ENCODE measurements at regions not wholly inside any gene's neighbourhood (a gene's known extent, or its start where the extent isn't known, plus 50 kb on each side); places are given as distances from the start of the nearest gene placed in this dataset.

DNA sequence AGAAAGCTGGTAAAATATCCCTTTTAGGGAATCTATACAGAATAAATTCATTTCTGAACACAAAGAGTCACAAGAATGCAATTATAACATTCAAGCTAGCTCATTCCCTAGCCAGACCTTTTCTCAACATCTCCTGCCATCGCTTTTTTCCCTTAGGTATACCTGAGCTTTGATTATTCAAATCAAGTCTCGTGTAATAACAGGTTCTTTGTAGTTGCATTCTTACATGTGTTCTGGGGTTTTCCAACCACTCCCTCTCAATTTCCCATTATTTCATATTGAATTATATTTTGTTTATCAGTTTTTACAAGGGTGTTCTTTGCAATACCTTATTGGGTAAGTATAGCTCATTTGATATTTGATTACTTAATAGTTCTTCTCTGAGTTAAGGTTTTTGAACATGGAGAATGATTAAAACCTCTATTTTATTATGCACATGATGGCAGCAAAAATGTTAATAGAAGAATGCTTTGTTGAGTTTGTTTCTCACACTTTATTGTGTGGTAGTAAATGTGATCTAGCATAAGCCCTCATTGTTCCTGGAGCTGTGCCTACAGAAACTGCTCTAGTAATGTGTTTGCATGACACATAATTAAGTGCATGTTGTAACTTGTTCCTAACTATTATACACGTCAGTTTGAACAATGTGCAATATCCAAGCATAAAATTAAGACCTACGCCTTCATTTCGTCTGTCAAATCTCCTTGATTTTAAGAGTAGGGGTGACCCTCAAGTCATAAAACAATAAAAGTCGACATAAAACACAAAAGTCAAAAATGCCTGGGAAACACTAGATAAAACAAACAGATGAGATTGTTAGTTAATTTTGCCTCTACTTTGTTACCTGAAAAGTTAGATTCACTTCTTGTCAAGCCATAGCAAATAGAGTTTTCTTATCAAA, 124.0 kb upstream of the POF1B start:
- H3K27ac ChIP-seq = no peak overlapping the region
- H3K4me1 ChIP-seq (replicated peaks) = no peaks in the 10 kb centered on the region
- H3K4me3 ChIP-seq = no peak overlapping the region
- no peaks in the 10 kb centered on the region for H3K9me3 ChIP-seq (replicated peaks)
- no peak for DNase-seq (ENCODE audit: low read depth in 1 of 2, low spot score in 2 of 2)
- H3K36me3 ChIP-seq = no peaks in the 10 kb centered on the region
- H3K27me3 ChIP-seq (replicated peaks) = no peaks in the 10 kb centered on the region

- H3K27ac ChIP-seq = no peak overlapping the region
- H3K36me3 ChIP-seq = no peaks in the 10 kb centered on the region
- no peaks in the 10 kb centered on the region for H3K27me3 ChIP-seq (replicated peaks)
- no peaks in the 10 kb centered on the region for H3K9me3 ChIP-seq (replicated peaks)
- no peaks in the 10 kb centered on the region for H3K4me1 ChIP-seq (replicated peaks)
- H3K4me3 ChIP-seq = no peak overlapping the region
- DNase-seq (ENCODE audit: low read depth in 1 of 2, low spot score in 2 of 2) = no peak
These were observed 121.9 kb upstream of the POF1B start for GRCh38 chrX:85501349-85501748.

- H3K27ac ChIP-seq = no peak overlapping the region
- H3K9me3 ChIP-seq (replicated peaks) = no peaks in the 10 kb centered on the region
- DNase-seq (ENCODE audit: low read depth in 1 of 2, low spot score in 2 of 2) = no peak
- H3K27me3 ChIP-seq (replicated peaks) = no peaks in the 10 kb centered on the region
- no peaks in the 10 kb centered on the region for H3K36me3 ChIP-seq
- no peak overlapping the region for H3K4me3 ChIP-seq
- no peaks in the 10 kb centered on the region for H3K4me1 ChIP-seq (replicated peaks)
These were observed 119.9 kb upstream of the POF1B start for GRCh38 chrX:85499400-85499799.

- H3K27me3 ChIP-seq (replicated peaks) = no peaks in the 10 kb centered on the region
- no peaks in the 10 kb centered on the region for H3K4me1 ChIP-seq (replicated peaks)
- H3K4me3 ChIP-seq = no peak overlapping the region
- no peaks in the 10 kb centered on the region for H3K9me3 ChIP-seq (replicated peaks)
- no peak for DNase-seq (ENCODE audit: low read depth in 1 of 2, low spot score in 2 of 2)
- no peak overlapping the region for H3K27ac ChIP-seq
- H3K36me3 ChIP-seq = no peaks in the 10 kb centered on the region
These were observed 114.4 kb upstream of the POF1B start for GRCh38 chrX:85493821-85494220.

DNA sequence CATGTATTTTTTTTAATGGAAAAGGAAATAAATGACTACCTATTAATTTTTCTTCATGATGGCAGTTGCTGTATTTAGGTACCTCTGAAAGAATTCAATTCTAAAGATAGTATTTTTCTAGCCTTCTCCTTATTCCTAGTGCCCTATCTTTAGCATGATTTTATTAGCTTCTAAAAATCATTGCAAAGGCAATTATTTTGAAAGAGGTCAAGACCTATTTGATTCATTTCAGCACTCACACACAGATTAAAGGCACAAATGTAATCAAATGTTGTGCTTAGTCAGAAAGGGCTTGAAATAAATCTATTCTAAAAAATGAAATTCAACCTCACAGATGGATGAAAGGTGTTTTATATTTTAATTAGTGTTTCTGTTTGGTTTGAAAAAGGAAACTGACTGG, 74.8 kb upstream of the POF1B start:
- DNase-seq (ENCODE audit: low read depth in 1 of 2, low spot score in 2 of 2) = no peak
- no peaks in the 10 kb centered on the region for H3K4me1 ChIP-seq (replicated peaks)
- H3K4me3 ChIP-seq = no peak overlapping the region
- H3K9me3 ChIP-seq (replicated peaks) = no peaks in the 10 kb centered on the region
- no peak overlapping the region for H3K27ac ChIP-seq
- H3K36me3 ChIP-seq = no peaks in the 10 kb centered on the region
- no peaks in the 10 kb centered on the region for H3K27me3 ChIP-seq (replicated peaks)

DNA sequence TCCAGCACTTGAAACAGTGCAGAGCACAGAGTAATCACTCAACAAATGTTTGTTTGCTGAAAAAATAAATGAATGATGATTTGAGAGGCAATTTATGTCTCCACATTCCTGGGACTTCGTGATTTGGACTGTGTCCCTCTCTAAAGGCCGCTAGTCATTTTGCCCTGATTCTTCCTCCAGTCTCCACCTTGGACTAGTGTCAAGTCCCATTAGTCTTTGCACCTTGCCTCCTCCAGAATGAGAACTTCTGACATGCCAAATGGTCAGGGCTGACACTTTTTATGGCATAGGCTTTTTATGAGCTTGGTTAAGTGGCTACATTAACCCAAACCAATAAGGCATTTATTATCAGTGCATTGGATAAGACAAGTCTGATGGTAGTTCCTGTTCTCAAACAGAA, 65.1 kb upstream of the POF1B start:
- DNase-seq (ENCODE audit: low read depth in 1 of 2, low spot score in 2 of 2) = no peak
- H3K4me3 ChIP-seq = no peak overlapping the region
- no peak overlapping the region for H3K27ac ChIP-seq
- no peaks in the 10 kb centered on the region for H3K36me3 ChIP-seq
- H3K4me1 ChIP-seq (replicated peaks) = no peaks in the 10 kb centered on the region
- H3K27me3 ChIP-seq (replicated peaks) = no peaks in the 10 kb centered on the region
- no peaks in the 10 kb centered on the region for H3K9me3 ChIP-seq (replicated peaks)
